NOMO-1 treated with DMSO at 0.1 percent for 48 hours (cell line): ENCODE measurements at regions not wholly inside any gene's neighbourhood (a gene's known extent, or its start where the extent isn't known, plus 50 kb on each side); places are given as distances from the start of the nearest gene placed in this dataset.
A peak's percentile ranks its signal among the peaks of the same experiment; 100 is the strongest.
"Not testable (repeated sequence)": the region's sequence is repeated elsewhere in the genome, so short reads cannot be mapped to it uniquely, and the experiment has no call there.

ENCODE experiments used
- DNase-seq: peaks from one replicate; lab custom pipeline; 2025; ENCODE audit not compliant: unreplicated experiment; lab: John Stamatoyannopoulos, UW

DNA sequence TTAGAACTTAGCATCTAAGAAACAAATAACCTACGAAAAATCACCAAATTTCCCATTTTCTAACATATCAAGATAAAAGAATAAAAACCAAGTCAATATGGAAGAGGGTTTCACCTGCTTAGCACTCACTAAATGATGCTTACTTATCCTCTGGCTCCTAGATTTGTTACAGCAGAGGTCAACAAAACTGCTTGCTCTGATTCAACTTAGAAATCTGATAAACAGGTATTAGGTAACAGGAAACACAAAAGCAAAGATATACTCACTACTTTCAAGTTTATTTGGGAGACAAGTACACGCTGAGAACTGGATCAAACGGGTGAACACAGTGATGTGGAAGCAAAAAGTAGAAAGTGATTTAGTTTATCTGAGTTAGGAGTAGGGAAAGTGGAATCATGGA is 235.7 kb upstream of the TARS1 start:
- DNase-seq = no peak

DNA sequence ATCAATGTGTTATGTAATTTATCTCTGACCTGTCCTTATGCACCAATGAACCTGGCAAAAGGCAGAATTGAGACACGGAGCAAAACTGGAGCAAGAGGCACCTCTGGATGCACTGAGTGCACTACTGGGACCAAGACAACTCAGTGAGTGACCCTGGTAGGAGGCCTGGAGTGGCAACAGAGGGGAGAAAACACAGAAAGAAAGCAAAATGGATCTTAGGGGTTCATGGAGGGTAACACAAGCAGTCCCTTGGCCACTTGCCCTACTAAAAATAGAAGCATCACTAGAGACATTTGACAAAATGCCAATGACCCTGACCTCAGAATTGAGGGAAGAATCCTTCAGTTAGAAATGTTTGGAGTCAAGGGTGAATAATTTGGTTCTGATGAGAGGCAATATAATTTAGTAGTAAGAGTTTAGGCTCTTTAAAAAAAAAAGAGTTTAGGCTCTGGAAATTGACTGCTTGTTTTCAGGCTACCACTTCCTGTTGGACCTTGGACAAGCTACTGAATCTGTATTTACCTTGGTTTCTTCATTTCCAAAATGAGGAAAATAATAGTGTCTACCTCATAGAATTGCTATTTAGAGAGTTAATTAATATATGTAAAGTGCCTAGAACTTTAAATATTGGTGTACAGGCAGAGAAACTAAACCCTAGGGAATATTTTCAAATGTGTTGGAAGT is 234.9 kb upstream of the TARS1 start:
- no peak for DNase-seq

DNA sequence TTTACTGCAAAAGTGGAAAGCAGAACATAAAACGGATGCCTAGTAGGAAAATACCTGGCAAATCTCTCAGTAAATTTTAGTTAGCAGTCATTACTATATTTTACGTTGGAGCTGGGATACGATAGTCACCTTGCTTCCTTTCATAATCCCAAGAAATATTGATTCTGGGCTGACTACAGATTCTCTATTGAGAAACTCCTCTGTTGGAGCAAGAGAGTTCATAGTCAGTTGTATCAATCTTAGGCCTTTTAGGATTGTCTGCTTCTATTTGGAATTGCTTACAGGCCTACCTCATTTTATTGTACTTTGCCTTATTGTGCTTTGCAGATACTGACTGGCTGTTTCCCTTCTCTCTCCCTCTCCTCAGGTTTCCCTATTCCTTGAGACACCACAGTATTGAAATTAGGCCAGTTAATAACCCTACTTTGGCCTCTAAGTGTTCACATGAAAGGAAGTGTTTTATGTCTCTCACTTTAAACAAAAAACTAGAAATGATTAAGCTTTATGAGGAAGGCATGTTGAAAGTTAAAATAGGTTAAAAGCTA is 233.7 kb upstream of the TARS1 start:
- no peak for DNase-seq

DNA sequence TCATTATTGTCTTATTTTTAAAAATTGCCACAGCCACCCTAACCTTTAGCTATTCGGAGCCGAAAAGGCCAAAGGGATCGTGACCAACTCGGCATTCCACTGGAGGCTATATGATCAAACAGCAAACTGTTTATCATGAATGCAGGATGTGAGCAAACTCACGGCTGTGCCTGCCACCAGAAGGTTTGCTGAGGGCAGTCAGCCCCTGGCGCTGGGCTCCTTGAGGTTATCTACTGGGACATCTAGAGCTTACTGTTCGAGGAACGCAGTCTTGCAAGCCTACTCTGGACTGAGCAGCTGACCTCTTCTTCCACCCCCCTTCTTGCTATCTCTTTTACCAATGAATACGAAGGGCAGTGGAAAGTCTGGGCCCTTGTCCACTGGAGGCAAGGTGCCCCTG is 231.5 kb upstream of the TARS1 start:
- no peak for DNase-seq

GRCh38 chr5:33210221-33210620 is 230.5 kb upstream of the TARS1 start:
- DNase-seq = not testable (repeated sequence)

DNA sequence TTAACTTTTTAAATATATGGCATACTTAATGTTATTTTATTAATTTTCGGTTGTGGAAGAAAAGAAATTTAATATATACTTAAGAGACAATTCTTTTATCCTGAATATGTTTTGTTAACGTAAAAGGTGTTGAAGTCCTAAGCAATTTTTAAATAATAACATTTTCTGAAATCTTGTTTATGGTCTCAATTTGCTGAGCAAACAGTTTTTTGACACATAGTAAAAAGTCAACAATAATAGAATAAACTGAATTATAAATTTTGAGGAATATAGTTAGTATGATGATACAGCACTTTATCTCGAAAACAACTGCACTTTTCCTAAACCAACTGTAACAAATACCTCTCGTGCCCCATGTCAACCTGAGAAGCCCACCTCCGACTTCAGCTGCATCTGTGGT is 229.8 kb upstream of the TARS1 start:
- DNase-seq = no peak

GRCh38 chr5:33212439-33212838 is 228.3 kb upstream of the TARS1 start:
- DNase-seq = no peak

DNA sequence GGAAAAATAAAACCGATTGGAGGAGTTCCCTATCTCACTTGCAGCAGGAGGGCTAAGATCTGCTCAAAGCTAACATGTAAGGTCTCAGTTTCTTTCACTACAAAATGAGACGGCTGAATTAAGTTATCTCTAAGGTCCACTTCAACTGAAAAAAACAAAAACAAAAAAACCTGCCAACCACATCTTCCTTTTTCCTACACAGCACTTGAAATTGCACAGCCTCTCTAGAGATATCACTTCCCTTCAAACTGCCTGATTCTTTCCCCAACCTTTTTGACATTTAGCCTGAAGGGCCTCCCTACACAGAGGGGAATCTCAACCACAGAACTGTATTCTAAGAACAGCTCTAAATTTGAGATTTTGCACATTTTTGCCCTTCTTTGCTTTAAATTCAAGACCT is 227.9 kb upstream of the TARS1 start:
- peak; percentile 64 for DNase-seq

DNA sequence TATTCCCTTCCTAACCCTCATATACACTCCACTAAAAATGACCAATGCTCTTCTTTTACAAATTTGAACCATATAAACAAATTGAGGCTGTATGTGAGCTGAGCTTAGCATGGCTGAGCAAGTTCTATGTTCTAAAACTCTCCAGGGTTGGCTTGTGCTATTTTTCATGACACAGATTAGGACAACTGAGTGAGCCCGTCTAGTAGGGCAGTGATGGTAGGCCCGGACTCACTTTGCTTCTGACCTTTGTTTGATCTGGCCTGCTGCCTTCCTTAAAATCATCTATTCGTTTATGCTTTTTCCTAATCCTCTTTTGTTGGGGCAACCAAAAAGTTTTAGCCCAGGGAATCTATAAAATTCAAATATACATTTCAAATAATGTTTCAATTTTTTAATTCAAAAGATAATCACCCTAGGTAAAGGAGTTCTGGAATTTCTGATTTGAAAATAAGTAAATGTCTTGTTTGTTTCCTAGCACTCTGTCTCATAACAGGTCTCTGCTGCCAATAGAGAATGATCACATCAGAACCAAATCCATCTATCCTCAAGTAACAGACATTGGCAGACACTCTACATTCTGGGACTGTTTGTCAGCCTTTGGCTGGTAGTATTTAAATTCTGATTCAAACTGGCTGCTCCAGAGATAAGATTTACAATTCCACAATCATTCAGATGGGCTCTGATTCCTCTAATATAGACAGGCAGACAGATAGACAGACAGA is 217.0 kb upstream of the TARS1 start:
- no peak for DNase-seq

DNA sequence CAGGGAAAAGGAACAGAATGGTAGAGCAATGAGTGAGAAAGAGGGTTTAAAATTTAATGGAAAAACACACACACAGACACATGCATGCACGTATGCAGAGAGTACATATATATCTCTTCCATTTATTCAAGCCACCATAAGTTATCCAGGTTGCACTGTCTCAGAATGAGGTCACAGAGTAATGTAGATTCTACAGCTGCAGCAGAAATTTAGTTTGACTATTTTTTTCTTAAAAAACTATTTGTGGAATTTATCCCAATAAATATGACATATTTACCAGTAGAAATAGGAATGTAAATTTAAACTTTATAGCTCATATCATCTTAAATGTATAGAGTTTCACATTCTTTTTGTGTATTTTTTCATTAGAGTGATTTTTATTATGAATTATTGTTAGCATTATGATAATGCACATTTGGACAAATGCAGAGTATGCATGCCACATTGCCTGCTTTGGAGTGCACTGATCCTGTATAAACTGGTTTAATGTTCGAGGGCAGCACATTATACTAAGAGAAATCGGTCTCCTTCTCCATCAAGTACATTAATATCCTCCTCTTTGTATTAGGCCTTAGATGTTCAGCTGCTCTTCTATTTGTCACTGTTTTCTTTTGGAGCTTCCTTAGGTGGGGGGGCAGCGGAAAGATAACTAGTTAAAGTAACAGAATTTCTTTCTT is 216.3 kb upstream of the TARS1 start:
- no peak for DNase-seq

DNA sequence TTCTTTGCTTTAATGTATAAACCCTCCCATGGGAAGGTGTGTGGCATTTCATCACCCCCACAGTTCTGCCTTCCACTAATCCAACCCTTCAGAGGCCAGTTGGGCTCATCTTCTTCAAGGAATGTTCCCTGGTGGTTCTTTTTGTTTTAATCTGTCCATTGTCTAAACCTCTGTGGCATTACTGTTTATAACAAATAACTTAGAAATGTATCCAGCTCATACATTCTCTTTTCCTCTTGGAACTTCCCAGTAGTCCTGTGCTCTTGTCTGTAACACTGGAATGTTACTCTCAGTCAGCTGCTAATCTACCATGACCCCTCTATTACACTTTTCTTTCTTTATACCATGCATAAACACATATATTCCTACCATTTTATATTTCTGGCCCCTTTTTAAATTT is 213.5 kb upstream of the TARS1 start:
- no peak for DNase-seq

DNA sequence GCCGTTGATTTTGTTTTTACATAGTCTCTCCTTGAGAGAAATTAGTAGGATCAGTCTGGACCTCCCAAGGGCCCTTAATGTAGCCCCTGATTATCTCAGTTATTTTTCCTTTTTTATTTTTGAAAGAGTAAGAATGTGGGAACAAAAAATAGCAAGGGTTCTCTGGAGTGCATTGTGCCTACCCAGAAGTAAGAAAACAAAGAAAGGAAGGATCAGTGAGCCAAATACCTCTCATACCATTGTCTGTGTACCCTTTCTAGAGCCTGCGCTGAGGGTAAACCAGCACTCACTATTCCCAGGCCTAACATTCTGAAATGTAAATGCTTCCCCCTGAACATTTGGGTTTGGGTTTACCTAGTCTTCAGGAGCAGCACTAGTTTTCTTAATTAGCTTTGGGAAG is 213.0 kb upstream of the TARS1 start:
- no peak for DNase-seq

DNA sequence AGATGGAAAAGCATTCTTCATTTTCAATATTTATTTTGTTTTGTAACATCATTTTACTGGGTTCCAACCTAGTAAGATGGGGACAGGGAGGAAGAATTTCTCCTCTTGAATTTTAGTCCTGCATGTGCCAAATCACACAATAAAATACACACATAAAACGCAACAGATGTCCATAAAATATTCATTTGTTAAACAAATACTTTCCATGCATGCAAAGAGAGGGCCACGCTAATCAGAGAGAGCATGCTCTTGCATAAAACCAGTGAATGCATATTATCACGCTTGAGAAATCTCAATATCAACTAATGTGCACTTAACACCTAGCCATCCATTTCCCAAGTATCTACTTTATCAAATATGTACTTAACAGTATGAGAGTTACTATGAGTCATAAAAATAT is 212.6 kb upstream of the TARS1 start:
- DNase-seq = no peak

DNA sequence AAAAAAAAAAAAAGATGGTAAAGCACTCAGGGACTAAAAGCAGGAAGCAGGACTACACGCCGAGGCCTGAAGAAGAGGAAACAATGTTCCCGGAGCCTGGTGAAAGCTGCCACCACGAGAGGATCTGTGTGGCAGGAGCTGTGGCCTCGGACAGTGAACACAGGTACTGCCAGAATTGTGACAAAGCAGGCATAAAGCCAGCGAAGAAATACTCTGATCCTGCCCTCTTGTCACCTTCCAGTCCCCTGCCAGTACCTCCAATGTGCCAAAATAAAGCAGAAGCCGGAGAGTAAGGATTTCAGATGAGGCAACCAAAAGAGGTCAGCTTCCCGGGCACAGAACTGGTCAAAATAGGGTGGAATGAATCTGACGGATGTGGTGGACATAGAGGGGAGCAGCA is 211.5 kb upstream of the TARS1 start:
- DNase-seq = no peak

DNA sequence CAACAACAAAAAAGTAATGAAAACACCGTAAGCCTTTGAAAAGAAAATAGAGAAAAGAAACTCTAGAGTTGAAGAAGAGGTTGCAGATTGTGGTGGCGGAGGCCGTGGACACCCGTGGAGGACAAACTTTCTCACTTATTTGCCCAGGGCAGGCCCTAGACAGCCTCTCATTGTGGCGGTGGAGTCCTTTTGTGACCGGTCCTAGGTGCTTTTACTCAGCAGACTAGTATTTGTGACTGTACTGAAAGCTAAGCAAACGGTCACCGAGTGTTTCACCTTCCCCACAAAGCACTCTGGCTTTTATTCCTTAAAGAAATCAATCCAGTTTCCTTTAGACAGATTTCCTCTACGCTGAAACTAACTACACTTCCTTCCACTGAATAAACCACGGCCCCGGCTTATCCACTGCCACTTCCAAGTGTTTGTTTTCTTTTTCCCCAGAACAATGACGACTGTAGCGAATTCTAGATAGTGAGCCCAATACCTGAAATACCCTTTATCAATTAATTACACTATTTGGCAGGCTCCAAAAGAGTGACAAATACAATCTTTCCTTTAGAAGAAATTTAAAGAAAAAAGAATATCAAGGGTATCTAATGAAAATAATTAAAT is 210.2 kb upstream of the TARS1 start:
- DNase-seq = no peak

DNA sequence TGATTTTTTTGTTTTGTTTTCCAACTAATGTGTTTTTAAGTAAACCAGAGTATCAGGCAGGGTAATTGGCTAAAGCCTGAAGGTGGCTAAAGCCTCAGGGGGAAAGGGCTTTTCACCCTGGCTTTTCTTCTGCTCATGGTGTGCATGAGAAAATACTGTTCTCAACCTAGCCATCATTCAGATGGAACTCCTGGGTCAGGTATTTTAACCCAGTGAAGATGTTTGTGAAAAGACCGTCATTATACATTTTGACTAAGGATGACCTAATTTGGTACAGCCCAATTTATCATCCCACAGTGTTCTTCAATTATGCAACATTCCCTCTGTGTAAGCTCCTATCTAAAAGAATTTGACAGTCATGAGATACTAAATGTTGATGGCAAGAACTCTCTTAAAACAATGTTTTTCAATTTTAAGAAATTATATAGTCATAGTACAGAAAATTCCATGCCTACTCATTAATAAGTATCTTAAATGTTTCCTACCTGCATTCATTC is 209.5 kb upstream of the TARS1 start:
- DNase-seq = no peak

DNA sequence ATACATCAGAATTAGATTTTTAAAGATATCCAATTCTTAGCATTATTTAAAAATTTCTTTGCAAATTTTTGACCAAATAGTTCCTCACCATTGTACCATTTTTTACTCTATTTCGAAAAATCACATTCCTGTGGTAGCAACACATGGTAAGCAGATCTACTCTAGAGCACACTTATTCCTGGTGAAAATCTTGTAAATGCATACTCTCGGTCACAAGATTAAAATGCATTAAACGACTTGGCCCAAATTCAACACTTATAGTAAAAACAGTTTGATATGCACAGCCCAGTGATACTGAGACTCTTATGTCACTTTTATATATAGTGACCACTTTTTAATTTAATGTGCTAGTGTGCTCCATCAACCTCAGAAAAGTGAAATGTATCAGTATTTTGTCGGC is 208.8 kb upstream of the TARS1 start:
- no peak for DNase-seq

DNA sequence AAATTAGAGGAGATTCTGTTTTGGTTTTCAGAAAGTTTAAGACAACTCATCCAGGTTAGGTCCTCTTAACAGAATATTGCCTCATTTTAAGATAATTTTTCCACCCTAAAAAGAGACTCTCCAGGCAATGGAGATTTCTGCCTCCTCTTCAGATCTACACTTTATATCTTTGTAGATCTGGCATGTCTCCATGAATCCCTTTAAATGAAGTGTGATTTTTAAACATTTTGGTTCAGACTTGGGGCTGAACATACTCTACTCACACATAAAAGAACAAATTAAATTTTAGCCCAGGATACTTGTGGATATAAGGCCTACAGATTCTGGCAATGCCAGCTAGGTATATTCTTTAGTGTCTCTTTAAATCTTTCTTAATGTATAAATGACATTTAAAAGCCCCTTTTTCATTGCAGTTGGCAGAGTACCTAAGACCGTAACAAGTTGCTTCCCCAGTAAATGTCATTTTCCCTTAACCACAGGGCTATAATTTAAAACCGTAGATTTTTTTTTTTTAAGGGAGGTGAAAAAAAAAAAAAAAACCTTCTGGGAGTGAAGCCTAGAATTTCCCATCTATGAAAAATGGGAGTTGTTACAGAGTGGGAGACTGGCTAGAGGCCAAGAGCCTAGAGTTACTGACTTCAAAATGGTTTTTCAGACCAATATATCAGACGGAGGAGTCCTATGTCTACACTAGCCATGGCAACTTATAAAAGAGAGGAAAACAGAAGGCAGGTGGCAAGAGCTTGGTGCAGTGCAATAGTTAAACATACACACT is 207.8 kb upstream of the TARS1 start:
- DNase-seq = no peak

DNA sequence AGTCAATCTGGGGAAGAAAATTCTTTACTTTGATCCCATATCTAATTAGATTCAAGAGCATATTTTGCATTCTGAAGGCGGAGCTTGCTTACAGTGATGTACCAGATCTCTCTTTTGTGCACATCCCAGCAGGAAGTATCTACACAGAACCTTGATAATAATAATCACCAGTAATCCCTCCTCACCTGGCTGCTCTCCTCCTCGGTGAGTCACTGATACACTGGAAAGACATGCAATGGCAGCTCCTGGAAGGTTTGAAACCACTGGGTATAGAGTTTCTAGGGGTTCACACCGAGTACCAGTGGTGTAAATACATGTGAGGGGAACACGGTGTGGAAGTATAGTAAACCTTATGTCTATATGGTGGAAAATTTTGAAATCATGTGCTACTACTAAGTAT is 205.5 kb upstream of the TARS1 start:
- no peak for DNase-seq

DNA sequence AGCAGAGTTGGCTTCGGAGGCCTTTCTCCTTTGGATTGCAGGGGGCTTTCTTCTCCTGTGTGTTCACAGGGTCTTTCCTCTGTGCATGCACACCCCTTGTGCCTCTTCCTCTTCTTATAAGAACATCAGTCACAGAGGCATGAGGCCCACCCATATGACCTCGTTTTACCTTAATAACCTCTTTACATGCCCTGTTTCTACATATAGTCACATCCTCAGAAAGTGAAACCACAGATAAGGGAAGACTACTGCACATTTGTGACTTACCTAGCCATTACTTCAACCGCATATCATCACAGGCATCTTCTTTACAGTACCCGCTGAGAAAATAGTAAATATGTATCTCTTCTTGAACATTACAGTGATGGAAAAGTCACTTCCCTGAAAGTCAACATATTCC is 204.9 kb upstream of the TARS1 start:
- peak; percentile 37 for DNase-seq

- DNase-seq = no peak
Measured at GRCh38 chr5:33237471-33237870, 203.3 kb upstream of the TARS1 start.
